Daoy (cell line): ENCODE measurements at regions not wholly inside any gene's neighbourhood (a gene's known extent, or its start where the extent isn't known, plus 50 kb on each side); places are given as distances from the start of the nearest gene placed in this dataset.
"Not testable (repeated sequence)": the region's sequence is repeated elsewhere in the genome, so short reads cannot be mapped to it uniquely, and the experiment has no call there.

ENCODE experiments used
- DNase-seq: peaks from one replicate; pipeline ENCODE4 v3.0.0-alpha.2; 2015; ENCODE audit warnings: low read depth

GRCh38 chr11:23869671-23870070, 627.2 kb upstream of the LUZP2 start:
- no peak for DNase-seq

- no peak for DNase-seq
Measured at GRCh38 chr11:23873406-23873805, 623.4 kb upstream of the LUZP2 start.

GRCh38 chr11:23875176-23875850, 621.5 kb upstream of the LUZP2 start:
- no peak for DNase-seq

GRCh38 chr11:23883426-23884048, 613.3 kb upstream of the LUZP2 start:
- not testable (repeated sequence) for DNase-seq

- DNase-seq = no peak
Measured at GRCh38 chr11:23884341-23884740, 612.5 kb upstream of the LUZP2 start.

- DNase-seq = no peak
Measured at GRCh38 chr11:23885801-23886200, 611.1 kb upstream of the LUZP2 start.

- not testable (repeated sequence) for DNase-seq
Measured at GRCh38 chr11:23887122-23887521, 609.7 kb upstream of the LUZP2 start.

GRCh38 chr11:23893126-23893525, 603.7 kb upstream of the LUZP2 start:
- no peak for DNase-seq

- no peak for DNase-seq
Measured at GRCh38 chr11:23897453-23898286, 599.2 kb upstream of the LUZP2 start.

GRCh38 chr11:23903044-23903704, 593.7 kb upstream of the LUZP2 start:
- DNase-seq = no peak

- DNase-seq = no peak
Measured at GRCh38 chr11:23919455-23919854, 577.4 kb upstream of the LUZP2 start.

GRCh38 chr11:23923357-23923756, 573.5 kb upstream of the LUZP2 start:
- DNase-seq = no peak

GRCh38 chr11:23924226-23924625, 572.6 kb upstream of the LUZP2 start:
- DNase-seq = no peak

- DNase-seq = no peak
Measured at GRCh38 chr11:23931443-23931842, 565.4 kb upstream of the LUZP2 start.

- DNase-seq = no peak
Measured at GRCh38 chr11:23932485-23932898, 564.4 kb upstream of the LUZP2 start.

- DNase-seq = no peak
Measured at GRCh38 chr11:23933721-23934120, 563.1 kb upstream of the LUZP2 start.

GRCh38 chr11:23934671-23935270, 562.1 kb upstream of the LUZP2 start:
- DNase-seq = not testable (repeated sequence)

GRCh38 chr11:23942117-23942815, 554.6 kb upstream of the LUZP2 start:
- not testable (repeated sequence) for DNase-seq

- DNase-seq = no peak
Measured at GRCh38 chr11:23944923-23945322, 551.9 kb upstream of the LUZP2 start.

GRCh38 chr11:23947883-23948282, 549.0 kb upstream of the LUZP2 start:
- no peak for DNase-seq

- no peak for DNase-seq
Measured at GRCh38 chr11:23948851-23949250, 548.0 kb upstream of the LUZP2 start.
